ENCODE measurements at regions not wholly inside any gene's neighbourhood (a gene's known extent, or its start where the extent isn't known, plus 50 kb on each side); places are given as distances from the start of the nearest gene placed in this dataset.
A peak's percentile ranks its signal among the peaks of the same experiment; 100 is the strongest.

DNA sequence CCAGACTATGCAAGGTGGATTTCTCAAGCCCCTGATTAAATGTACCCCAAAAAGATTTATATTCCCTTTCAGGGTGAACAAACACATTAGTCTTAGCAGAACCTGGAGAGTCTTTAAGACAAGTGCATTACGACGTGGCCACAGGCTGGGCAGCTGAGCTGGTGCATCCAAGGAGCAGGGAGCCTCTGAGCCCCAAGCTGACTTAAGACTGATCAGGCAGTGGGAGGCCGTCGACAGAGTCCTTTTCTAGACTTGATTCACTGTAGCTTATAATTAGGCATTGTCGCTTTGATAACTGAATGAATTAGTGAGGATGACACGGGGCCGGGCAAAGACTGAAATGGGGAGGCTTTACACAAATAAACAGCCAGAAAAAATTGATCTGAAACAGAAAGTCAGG, 353.2 kb downstream of the GPAM start:
- DNase-seq (ENCODE audit: low read depth): no peak

DNA sequence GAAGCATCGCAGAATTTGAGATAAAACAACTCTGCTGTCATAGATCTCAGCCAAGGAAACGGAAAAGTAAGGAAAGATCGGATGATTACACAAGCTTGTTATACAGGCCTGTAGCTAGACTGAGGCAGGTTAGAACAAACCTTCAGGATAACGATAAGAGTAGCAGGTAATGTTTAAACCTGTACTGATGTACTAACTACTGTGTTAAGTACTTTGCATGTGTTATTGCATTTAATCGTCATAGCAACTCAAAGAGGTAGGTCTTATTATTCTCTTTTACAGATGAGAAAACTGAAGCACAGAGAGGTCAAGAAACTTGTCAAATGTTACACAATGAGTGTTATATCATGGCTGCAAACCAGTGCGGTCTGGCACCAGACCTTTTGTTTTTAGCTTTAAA, 352.5 kb downstream of the GPAM start:
- no peak for DNase-seq (ENCODE audit: low read depth)

DNA sequence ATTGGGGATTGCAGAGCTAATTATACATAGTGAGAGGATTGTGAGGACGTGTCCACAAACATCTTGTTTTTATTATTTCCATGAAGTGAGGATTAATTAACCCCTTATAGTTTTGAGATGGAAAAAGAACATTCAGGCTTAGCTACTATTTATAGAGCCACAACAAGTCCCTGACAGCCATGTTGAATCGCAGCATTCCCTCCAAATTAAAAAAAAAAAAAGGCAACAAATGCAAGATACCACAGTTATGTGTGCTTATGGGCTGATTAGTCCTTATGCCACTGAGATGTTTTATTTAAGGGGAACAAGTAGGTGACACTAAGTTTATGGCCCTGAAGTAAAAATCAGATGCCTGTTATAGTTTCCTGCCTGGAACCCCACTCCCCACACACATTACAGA, 350.3 kb downstream of the GPAM start:
- no peak for DNase-seq (ENCODE audit: low read depth)

DNA sequence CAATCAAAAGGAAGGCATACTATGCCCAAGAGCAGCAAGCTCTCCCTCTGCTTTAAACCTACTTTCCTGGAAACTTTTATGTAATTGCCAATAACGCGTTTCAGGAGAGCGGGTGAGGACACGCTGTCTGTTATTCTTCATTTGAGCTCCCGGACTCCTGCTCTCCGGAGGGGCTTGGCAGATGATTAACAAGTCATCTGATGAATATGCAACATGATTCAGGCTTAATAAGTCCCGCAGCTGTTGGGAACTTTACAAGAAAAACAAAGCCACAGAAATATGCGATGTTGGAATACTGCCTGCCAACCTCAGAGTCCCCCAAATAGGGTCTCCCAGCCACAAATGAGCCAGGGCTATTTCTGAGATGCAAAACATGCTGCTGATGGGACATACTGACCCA, 348.0 kb downstream of the GPAM start:
- DNase-seq (ENCODE audit: low read depth): peak; percentile 8

DNA sequence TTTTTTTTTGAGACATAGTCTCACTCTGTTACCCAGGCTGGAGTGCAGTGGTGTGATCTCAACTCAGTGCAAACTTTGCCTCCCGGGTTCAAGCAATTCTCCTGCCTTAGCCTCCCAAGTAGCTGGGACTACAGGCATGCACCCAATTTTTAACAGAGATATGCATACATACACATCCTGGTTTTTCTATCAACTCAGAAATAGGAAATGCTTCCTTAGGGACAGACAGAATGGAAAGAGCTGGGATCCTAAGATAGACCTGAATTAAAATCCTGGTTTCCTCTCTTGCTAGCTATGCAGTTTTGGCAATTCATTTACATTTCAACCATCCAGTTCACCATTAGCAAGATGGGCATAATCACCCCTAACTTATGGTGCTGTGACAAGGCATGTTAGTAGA, 347.5 kb downstream of the GPAM start:
- DNase-seq (ENCODE audit: low read depth): no peak

DNA sequence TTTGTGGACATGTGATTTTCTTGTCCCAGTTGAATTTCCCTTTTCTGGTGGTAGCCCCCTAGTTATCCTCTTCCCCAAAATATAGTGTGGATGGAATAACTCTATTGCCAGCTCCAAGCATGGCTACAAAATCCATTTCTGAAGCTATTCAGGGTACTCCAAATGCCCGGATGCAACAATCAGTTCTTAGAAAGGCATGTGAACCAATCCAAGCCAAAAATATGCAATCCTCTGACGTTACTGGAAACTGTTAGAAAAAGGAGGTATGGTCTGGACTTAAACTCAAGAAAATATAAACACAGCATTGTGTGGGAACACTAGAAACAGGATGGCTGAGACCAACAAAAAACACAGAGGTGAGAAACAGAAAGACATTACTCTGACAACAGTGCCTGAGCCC, 347.0 kb downstream of the GPAM start:
- no peak for DNase-seq (ENCODE audit: low read depth)

DNA sequence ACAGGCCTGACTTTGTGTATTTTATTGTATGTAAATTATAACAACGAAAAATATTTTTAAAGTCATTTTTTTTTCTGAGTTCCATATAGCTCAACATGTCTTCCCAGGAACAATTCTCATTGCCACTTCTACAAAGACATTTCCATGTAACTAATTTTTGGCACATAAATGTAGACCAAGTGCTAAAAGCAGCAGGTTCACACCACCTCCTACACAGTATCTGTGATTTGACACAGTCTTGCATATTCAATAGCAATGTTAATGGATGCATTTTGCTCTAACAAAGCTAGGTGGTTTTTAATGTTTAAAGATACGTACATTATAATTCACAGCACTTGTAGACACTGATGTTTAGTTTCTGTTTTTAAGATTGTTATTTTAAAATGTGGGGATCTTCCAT, 346.5 kb downstream of the GPAM start:
- DNase-seq (ENCODE audit: low read depth): no peak

DNA sequence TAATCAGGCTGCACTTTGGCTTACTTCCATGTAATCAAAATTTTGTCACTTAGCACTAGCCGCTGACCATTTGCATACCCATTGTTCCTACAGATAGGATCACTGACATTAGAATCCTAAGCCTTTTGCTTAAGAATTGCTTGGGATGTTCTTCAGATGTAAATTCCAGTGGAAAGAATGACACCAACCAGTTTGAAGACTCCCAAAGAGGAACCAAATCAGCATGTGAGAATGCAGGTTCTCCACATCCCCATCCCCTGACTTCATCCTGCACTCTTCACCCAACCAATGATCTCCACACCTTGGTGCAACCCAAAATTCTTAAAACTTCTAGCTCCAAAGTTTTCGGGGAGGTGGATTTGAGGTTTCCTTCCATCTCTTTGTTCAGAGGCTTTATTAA, 345.6 kb downstream of the GPAM start:
- no peak for DNase-seq (ENCODE audit: low read depth)

DNA sequence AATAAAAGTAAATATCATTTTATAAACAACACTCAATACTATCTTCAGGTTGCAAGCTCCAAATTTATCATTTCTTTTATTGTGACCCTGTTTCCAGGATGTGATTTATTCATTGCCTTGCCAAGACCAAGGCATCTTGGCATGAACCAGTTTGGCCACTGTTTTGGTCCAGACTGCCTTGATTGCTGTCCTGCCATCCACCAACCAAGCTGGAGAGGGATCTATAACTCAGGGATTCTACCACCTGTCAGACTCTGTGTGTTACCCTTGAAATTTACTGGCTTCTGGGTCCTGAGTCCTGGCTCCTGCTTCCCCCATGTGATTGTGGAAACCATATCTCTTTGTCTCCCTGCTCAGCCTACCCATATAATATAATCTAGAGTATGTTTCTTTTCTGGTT, 343.0 kb downstream of the GPAM start:
- no peak for DNase-seq (ENCODE audit: low read depth)

DNA sequence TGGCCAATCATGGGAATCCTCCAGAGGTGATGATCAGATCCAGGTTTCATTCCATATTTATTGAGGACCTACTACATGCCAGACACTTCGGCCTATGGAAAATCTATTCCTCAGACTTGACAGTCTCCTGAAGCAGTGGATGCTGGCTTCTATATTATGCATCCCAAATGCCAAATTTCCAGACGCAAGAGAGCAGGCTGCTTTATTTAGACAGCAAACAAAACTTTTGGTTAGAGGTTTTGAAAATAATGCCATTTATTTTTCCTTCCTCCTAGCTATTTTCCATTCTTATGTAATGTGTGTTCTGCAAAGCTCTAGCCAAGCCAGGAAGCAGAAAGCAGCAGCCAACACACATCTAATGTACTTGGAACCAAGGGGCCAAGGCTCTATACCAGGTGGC, 330.8 kb downstream of the GPAM start:
- DNase-seq (ENCODE audit: low read depth): no peak

DNA sequence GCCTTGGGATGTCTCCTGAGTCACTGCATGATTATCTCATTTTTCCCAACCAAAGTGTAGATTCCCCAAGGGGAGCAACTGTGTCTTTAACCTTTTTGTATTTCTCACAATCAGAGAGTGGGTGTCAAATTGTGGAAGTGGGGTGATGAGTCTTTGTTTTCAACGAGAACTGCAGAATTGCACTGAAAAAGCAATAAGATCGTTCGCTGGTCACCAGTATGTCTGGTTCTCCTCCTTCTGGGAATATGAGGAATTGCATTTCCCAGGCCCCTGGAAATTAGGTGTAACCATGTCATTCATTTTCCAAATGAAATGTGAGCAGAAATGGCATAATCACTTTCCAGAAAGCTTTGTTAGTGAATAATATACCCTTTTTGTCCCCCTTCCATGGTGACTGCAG, 326.9 kb downstream of the GPAM start:
- DNase-seq (ENCODE audit: low read depth): no peak

DNA sequence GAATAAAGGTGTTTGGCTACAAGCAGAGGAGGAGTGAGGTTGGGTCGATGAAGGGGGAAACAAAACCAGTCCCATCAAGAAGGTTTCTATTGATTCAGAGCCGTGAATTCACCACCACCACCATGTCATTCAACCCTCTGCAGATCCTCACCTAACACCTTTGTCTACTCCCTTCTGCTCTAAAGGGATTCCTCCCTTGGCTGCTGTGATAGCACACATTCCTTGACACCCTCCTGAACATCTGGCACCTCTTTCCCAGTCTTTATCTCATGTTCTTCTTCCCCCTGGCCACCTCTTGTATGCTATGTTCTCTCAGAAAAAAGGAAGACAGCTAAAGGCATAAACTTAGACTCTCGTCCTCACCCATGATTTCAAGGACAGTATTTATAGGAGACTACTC, 318.0 kb downstream of the GPAM start:
- no peak for DNase-seq (ENCODE audit: low read depth)

DNA sequence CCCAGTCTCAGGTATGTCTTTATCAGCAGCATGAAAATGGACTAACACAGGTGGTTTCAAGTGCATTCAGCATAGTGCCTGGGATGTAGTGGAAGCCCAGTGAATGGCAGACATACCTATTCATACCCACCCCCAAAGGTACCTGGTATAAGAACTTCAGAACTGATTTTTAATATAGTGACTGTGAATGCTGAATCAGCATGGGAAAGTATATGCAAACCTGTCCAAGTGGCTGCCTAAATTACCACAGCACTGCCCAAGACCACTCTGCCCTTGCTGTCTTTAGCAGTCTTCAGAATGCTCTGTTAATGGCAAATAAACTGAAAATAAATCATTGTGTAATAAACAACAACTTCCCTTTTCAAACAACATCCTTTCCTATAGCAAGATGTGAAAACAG, 312.1 kb downstream of the GPAM start:
- no peak for DNase-seq (ENCODE audit: low read depth)

DNA sequence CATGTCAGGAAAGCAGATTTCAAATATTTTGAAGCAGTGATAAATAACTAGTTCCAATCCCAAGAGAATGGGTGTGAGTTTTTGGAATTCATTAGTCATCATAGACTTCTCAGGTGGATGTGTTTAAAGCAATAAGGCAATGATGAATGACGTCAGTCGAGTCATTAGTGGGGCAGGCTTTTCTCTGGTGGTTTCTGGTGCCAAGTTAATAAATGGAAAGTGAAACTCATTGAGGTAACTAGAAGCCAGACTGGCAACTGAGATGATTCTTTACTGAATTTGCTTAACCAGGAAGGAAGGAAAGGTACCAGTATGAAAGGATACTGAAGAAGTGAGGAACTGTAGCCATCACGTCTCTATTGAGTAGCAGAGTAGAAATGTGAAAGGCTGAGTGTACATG, 311.0 kb downstream of the GPAM start:
- peak; percentile 0 for DNase-seq (ENCODE audit: low read depth)

DNA sequence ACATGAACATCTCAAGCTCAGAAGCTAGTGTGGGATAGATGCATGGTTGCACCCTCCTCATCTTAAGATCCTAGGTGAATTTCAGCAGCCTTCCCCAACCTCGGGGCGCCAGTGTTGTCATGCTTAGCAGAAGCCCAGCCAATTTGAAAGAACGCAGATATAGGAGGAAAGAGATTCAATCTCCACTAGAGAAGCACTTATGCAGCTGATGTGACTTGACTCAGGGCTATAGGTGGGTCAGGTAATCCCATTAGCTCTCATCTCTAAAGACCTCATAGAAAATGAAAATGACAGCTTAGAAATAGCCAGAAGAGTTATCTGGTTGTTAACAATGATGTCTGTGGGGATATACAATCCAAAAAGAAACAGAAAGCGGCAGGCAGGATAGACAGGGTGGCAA, 310.5 kb downstream of the GPAM start:
- DNase-seq (ENCODE audit: low read depth): no peak

DNA sequence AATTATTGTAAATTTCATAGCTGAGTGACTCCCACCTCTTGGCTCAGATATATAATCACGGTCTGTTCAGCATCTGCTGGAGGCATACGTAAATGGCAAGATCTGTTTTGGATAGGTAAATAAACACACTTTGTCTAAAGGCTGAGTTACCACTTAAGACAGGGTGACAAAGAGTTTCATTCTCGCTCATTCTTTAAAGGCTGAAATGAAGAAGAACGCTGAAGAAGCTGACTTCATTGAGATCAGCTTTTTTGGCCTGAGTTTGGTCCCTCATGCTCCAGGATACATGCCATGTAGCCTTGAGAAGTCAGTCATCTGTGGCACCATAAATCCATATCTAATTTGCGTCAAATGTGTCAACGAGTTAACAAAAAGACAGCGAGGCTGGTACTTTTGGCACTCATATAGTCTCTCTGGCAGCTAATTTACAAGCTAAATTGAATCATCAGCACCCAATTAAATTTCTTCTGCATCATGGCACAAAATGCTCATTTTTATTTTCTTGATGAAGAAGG, 309.9 kb downstream of the GPAM start:
- no peak for DNase-seq (ENCODE audit: low read depth)

DNA sequence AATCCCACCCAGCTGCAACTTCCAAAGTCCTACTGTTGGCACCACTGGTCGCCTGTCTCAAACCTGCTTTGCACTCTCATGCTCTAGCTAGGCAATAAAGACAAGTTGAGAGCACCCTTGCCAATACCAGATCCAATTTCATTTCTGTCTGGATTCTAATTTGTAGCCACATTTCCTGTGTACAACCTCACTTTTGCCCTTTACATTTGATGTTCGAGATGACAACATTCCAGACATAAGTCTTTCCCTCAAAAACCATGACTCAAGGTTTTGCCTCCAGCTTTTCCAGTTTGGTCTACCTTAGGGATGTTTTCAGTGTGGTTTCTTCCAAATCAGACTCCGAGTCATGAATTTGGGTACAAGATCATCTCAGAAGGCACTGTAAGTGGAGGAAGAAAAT, 309.0 kb downstream of the GPAM start:
- DNase-seq (ENCODE audit: low read depth): no peak

DNA sequence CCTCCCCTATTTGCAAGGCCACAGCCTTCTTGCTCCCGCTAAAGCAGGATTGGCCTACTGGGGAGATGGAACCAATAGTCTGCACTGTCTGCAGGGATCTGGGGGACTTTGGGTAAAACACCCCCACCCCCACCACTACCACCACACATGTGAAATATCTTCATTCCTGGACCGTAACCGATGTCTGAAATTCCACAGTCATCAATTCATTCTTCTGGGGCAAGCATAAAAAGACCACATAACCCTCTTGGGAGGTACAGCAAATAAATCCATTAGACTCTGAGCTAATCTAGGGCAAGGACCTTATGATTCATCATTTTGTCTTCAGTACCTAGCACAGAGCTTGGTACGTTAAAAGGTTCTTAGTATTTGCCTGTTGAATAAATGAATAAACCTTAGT, 307.8 kb downstream of the GPAM start:
- no peak for DNase-seq (ENCODE audit: low read depth)

DNA sequence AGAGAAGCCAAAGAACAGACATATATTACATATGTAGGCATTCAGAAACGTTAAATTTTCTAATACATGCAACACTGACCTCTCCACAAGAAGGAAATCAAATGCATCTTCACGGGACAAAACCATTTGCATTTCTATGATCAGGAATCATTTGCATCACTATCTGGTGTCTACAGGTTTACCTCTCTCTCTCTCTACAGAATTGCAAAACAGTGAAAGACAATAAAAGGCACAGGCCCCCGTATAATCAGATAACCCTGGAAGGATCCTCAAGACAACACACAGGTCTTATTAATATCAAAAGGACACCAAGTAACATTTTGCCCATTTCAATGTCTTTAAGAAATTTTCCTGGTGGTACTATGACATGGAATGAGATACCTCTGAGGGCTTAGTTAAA, 306.3 kb downstream of the GPAM start:
- DNase-seq (ENCODE audit: low read depth): no peak

DNA sequence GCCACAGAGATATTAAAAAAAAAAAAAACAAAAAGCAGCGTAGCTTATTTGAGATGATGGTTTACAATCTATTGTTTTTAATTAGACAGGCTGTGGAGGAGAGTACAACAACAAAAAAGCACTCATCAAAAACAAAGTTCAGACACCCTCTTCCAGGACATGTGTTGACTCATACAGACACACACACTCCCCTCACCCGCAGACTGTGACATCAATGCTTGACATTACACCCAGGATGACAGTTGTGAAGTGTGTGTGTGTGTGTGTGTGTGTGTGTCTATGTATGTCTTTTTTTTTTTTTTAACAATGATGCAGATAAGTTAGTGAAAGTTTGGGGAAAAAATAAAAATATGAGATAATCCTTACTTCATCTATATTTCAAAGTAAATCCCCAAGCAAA, 303.6 kb downstream of the GPAM start:
- DNase-seq (ENCODE audit: low read depth): no peak

DNA sequence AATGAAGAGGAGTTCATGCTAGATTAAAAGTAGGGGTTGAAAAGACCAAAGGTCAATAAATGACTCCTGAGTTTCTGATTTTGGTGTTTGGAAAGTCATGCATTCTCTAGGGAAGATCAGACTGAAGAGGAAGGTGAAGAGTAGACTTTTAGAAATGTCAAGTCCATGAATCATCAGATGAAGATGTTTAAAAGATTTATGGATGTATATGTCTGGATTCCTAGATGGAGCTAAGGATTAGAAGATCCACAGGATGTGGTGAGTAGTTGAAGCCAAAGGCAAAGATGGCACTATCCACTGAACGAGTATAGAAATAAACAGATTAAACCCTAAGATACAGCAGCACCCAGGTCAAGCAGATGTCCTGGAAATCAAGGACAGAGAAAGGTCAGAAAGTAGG, 298.5 kb downstream of the GPAM start:
- no peak for DNase-seq (ENCODE audit: low read depth)

DNA sequence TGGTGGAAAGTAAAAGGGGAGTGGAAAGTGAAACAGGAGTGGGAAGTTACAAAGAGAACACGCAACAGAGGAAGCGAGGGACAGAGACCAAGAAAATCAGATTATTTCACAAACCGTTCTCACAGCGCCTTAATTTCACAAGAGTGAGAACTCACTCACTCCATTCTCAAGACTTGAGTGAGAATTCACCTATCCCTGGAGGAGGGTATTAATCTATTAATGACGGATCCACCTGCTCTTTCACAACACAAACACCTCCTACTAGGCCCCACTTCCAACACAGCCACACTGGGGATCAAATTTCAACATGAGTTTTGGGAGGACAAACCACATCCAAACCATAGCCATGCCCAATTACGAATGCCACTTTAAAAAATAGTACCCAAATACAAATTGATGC, 297.6 kb downstream of the GPAM start:
- DNase-seq (ENCODE audit: low read depth): no peak

DNA sequence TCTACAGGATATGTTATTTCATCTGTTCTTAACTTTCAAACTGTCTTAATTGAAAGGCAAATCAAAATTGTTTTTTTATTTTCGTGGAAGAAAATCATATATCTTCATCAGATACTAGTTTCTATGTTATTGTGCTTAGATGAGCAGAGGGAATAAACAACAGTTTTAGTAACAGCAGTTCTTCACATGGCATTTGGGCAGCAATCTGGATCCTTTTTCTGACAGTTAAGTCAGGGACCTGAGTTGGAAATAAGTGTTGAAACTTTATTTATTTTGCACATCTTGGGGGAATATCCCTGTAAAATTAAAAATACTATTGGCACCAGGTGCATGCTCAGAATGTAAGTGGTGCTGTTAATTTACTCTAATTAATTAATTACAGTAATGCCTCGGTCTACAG, 296.3 kb downstream of the GPAM start:
- DNase-seq (ENCODE audit: low read depth): no peak

DNA sequence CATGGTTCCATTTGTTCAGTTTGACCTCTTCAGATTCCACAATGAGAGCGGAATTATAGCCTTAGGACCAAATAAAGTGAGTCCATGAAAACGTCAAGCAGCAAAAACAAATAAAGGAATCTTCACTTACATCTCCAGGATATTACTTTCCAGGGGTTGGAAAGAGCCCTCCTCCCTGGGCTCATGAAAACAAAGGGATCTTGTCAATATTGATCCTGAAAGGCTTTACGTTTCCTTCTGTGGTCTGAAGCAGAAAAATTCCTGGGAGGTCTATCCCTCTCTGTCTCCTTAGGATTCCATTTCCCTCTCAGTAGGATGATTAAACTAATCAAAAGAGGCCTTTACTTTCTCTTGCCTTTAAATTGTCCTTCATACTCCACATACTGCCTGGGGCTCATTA, 293.5 kb downstream of the GPAM start:
- no peak for DNase-seq (ENCODE audit: low read depth)

DNA sequence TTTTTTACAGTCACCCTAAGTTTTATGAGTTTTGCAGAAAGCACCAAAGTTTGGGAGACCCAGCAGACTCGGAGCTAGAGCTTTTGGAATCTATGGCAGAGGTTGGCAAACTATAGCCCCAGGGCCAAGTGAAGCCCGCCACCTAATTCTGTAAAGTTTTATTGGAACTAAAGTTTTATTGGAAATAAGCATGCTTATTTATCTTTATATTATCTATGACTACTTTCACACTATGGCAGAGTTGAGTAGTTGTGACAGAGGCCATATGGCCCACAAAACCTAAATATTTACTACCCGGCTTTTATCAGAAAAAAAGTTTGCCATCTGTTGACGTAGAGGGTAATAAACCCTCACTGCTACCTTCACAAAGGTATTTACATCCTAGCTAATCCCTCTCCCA, 267.6 kb downstream of the GPAM start:
- DNase-seq (ENCODE audit: low read depth): no peak
